Right hindlimb (tissue), 1 donor: ENCODE measurements at regions not wholly inside any gene's neighbourhood (a gene's known extent, or its start where the extent isn't known, plus 50 kb on each side); places are given as distances from the start of the nearest gene placed in this dataset.
"Not testable (repeated sequence)": the region's sequence is repeated elsewhere in the genome, so short reads cannot be mapped to it uniquely, and the experiment has no call there.

Experiments
- DNase-seq: peaks from one replicate; pipeline ENCODE4 v3.0.0-alpha.2; 2018

- DNase-seq = no peak
These were observed 60.2 kb downstream of the TFPI2 start for GRCh38 chr7:93830141-93830925.

GRCh38 chr7:93828260-93828659 lies 62.3 kb downstream of the TFPI2 start:
- no peak for DNase-seq

DNA sequence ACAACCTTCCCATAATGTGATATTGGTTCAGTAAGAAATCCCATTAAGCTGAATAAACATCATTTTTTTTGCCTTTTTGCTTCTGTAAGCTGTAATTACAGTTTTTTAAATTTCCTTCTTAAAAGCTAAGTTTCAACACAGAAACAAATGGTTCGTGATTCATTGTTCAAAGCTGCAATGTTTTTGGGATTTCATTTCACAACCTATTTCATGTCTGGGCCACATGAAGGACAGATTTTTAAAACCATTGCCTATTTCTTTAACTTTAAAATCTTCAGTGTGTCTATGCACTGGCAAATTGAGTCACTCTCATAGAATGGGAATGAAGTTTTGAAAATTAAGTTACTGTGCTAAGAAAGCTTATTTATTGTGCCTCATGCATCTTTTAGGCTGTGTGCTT lies 66.9 kb downstream of the TFPI2 start:
- no peak for DNase-seq

DNA sequence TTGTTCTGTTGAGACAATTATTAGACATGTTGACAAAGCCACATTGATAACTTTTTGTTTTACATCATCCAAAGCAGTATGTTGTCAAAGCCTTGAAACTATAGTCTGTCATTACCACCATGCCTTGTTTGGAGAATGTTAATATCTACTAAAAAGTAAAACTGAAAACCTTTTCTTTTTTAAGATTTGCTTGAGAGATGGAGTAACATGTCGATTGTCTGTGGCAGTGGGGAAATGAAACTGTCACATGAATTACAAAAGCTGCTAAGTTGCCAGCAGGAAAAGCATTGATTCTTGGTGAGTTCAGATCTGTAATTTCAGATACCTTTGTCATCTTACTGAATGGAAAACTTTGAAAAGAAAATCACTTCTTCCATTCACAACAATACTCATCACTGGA lies 69.1 kb downstream of the TFPI2 start:
- no peak for DNase-seq

GRCh38 chr7:93819699-93820098 lies 70.9 kb downstream of the TFPI2 start:
- no peak for DNase-seq

- no peak for DNase-seq
These were observed 73.0 kb downstream of the TFPI2 start for GRCh38 chr7:93817526-93817925.

DNA sequence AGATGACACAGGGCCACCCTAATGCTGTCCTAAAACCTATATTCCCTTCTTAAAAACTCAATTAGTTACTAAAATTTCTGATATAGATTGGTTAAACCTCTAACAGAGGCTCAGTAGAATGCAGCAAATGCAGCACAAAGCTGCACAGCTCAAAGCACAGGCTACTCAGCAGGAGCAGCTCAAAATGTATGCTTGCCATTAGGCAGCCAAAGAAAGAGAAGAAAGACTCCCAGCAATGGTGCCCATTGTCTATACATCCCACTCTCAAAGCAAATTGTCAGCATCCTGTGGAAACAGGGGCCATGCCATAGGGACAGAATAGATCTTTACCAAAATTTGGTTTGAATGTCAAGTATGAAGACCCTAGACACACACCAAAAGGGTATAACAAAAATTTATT lies 73.5 kb downstream of the TFPI2 start:
- DNase-seq = no peak

DNA sequence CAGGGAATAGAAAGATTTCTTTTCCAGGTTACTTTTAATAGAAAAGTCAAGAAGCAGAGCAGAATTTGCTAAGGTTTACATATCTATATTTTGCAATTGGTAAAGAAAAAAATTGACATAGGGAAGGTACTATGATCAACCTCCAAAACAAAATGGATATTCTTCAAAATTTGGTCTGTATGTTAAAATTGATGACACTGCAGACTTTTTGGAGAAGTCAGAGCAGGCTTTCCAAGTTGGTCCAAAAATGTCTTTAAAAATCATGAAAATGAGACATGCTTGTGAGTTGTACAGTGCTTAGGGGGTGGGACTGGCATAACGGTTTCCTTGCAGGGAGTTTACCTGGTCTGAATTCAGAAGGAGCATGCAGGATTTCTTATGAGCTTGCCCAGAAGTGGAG lies 77.0 kb downstream of the TFPI2 start:
- DNase-seq = no peak

DNA sequence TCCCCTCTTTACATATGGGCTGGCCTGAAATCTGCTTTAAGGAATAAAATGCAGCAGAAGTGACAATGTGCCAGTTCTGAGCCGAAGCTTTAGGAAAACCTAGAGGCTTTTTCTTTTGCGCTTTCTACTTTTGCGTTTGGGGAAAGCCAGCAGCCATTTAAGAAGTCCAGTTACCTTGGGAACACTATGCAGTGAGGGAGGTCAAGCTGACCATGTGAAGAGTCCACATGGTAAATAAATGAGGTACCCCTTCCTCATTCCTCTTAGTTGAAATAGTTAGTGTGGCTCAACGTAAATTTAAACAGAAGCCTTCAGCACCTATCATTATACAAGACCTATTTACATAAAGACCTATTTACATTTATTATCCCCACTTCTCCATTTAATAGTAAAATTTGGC lies 78.5 kb downstream of the TFPI2 start:
- DNase-seq = no peak

DNA sequence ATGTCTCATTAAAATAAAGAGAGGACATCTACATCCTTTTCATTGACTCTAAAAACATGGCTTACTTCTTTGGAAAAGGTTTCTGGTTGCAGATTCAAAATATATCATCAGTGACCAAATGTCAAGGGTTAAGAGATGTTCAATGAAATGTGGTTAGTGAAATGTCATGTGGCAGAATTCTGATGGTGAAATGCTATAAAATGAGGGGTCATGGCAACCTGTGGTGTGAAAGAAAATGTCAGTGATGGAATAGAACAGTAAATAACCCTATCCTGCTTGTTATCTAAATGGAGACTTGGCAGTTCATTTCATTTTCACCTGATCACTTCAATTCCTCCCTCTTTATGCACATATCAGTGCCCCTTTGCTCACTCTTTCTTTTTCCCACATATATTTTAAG lies 79.4 kb downstream of the TFPI2 start:
- DNase-seq = no peak

GRCh38 chr7:93810561-93810960 lies 80.0 kb downstream of the TFPI2 start:
- no peak for DNase-seq

- no peak for DNase-seq
These were observed 85.8 kb downstream of the TFPI2 start for GRCh38 chr7:93804726-93805125.

DNA sequence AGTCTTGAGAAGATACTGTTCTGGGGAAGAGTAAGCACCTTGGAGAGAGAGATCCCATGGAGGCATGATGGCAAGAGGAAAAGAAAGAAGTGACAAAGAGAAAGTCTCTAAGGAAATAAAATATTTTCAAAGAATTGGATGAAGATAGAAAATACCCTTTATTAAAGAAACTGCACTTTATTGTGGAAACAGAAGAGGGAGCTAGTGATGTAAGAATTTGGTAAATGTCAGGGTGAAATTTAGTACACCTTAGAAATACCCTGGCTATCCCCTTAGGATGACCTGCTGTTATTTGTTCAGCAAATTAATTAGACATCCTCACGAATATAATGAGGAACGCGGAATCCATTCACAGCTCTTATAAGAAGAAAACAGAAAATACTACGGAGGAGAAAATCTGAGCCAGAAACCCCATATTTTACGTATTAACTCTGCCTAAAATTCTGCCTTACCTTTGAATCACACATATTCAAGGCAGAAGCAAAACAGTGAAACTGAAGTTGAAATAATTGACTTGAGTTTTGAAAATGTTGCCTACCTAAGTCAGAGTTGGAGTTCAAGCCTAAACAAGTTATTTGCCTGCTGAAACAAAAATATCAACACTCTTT lies 90.7 kb downstream of the TFPI2 start:
- no peak for DNase-seq

GRCh38 chr7:93793084-93793697 lies 97.4 kb downstream of the TFPI2 start:
- not testable (repeated sequence) for DNase-seq

DNA sequence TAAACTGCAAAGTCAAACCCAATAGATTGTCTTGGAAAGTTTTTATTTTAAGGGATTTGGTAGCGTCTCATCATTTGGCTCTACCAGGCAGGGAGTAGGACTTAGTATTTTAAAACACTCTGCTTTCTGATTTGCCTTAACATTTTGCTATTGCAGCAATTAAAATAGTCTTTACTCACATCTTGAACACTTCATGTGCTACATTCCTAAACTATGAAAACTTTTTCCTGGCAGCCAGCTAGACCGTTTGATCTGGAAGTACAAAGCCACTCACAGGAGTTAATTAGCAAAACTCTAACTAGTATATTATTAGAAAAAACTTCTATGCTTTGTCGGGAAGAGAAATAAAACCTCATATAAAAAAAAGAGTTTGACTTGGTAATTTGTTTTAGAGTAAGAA lies 111.4 kb downstream of the TFPI2 start:
- no peak for DNase-seq

- DNase-seq = no peak
These were observed 112.2 kb downstream of the TFPI2 start for GRCh38 chr7:93778384-93778783.

GRCh38 chr7:93773446-93773845 lies 117.1 kb downstream of the TFPI2 start:
- no peak for DNase-seq

DNA sequence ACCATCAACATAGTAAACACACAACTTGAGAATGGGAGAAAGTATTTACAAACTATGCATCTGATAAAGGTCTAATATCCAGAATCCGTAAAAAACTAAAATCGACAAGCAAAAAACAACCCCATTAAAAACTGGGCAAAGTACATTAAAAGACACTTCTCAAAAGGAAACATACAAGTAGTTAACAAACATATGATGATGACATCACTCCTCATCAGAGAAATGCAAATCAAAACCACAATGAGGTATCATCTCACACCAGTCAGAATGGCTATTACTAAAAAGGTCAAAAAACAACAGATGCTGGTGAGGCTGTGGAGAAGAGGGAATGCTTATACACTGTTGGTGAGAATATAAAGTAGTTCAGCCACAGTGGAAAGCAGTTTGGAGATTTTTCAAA lies 125.1 kb downstream of the TFPI2 start:
- no peak for DNase-seq

DNA sequence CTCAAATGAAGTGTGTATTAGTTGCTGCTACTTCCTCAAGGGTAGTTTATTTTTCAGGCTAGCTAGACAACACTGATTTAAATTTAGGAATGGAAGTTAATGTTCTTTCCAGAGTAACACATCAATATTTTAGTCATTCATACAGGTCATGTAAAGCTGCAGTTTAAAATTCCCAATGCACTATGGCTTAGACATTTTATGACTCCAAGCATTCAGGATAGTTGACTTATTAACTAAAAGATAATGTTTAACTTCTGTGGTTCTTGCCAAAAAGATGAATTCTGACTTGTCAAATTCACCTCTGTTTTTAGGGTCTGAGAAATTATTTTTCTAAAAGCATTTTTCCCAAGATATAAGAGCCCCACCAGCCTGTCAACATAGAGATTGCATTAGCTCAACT lies 131.9 kb downstream of the TFPI2 start:
- no peak for DNase-seq

DNA sequence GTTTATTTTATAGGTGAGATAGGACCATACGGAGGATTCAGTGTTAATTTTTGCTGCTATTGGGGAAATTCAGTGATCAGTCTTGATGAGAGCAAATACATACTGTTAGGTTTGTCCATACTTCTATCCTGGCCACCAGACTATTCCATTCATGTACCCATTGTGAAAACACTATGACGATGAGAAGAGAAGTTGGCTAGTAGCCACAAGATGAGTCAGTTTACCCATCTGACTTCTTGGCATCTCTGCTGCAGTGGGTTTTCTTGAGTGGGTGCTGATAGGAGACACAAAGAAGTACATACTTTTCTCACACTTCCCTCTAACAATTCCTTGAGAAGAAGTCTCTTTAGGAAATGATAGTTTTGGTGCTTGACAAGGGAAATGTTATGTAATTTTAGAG lies 133.1 kb downstream of the TFPI2 start:
- DNase-seq = no peak

DNA sequence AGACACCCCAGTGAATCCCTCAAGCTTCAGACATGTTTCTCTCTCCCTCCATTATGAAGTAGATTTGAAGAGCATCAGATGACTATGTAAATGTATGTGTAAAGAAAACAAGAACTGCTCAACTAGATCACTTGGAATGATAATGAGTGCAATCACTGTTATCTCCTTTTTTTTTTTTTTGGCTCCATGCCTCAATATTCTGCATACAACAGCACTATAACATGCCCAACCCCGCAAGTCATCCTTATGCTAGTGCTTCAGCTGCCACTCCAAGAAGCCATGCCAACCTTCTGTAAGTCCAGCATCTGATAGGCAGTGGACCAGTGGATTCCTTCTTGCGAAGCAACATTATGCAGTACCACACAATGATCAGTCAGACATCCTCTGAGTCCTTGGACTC lies 133.7 kb downstream of the TFPI2 start:
- no peak for DNase-seq

- no peak for DNase-seq
These were observed 139.1 kb downstream of the TFPI2 start for GRCh38 chr7:93751421-93751820.

- no peak for DNase-seq
These were observed 139.6 kb downstream of the TFPI2 start for GRCh38 chr7:93750986-93751385.

DNA sequence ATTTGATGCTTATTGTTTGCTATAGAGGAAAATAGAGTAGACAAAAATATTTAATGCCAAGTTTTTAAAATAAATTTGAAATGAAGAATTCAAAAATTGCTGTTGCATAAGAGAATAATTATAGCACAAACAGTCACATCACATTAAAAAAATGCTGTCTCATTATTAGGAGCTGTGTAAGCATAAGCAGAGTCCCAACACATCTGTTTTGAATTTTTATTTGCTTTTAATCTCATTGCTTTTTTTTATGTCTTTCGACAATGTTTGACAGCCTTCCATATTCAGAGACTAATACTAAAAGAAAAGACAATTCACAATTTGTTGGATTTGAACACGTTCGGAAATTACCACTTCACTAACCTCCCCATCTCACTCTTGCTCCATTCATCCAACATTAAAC lies 143.5 kb downstream of the TFPI2 start:
- no peak for DNase-seq

- no peak for DNase-seq
These were observed 151.1 kb downstream of the TFPI2 start for GRCh38 chr7:93739424-93739823.
